Panc1 (cell line): ENCODE measurements at regions not wholly inside any gene's neighbourhood (a gene's known extent, or its start where the extent isn't known, plus 50 kb on each side); places are given as distances from the start of the nearest gene placed in this dataset.

Source experiments
- ATAC-seq: fragments of 200-7000 bp; cut with Tn5 transposase; 2 replicates; pipeline ENCODE4 v1.9.1; 2020; ENCODE audit warnings: mild to moderate bottlenecking, moderate library complexity
- BruUV-seq: library from RNA; stranded (reverse); fragments of 400-500 nt; replicated peaks from 2 replicates; lab custom pipeline; 2021; lab: Mats Ljungman, UMichigan
- CTCF ChIA-PET: fragments of 300-600 bp; sonication (Branson Sonifier 250); formaldehyde crosslinking; loops from one replicate; lab custom pipeline; 2022; ENCODE audit warnings: antibody characterized with exemption; lab: Charles Lee
- POLR2A ChIA-PET: fragments of 300-600 bp; sonication (Branson Sonifier 250); formaldehyde crosslinking; loops from one replicate; lab custom pipeline; 2022; ENCODE audit warnings: antibody characterized with exemption; lab: Charles Lee
- DNase-seq: peaks from one replicate; pipeline ENCODE4 v3.0.0-alpha.2; 2010; ENCODE audit warnings: low read depth, low spot score
- H3K27ac ChIP-seq: 2 replicates; pipeline ENCODE4 v1.5.1; 2011; ENCODE audit warnings: mild to moderate bottlenecking, low read length, inconsistent platforms
- H3K27me3 ChIP-seq: fragments of 200-500 bp; sonication (Bioruptor generic); 2 replicates; pipeline ENCODE4 v1.6.0; 2014; ENCODE audit warnings: low read length, inconsistent platforms; ENCODE audit not compliant: control insufficient read depth, insufficient read depth
- H3K36me3 ChIP-seq: fragments of 200-500 bp; sonication (Bioruptor generic); 2 replicates; pipeline ENCODE4 v1.5.1; 2014; ENCODE audit warnings: inconsistent platforms, mild to moderate bottlenecking, low read length, moderate library complexity; ENCODE audit not compliant: control insufficient read depth, insufficient read depth
- H3K4me1 ChIP-seq: 2 replicates; pipeline ENCODE4 v1.5.1; 2011; ENCODE audit warnings: inconsistent platforms, mild to moderate bottlenecking, low read length, moderate library complexity; ENCODE audit not compliant: control insufficient read depth, insufficient read depth
- H3K4me3 ChIP-seq, 2 experiments: 2 replicates each; pipeline ENCODE4 v1.5.1; 2011 to 2012; ENCODE audit warnings: low read depth in 2 of 2, low read length in 2 of 2, mild to moderate bottlenecking in 2 of 2, inconsistent platforms in 1 of 2, moderate library complexity in 1 of 2
- H3K9me3 ChIP-seq: fragments of 200-500 bp; sonication (Bioruptor generic); 2 replicates; pipeline ENCODE4 v1.5.1; 2014; ENCODE audit warnings: low read depth, mild to moderate bottlenecking, inconsistent platforms, low read length, moderate library complexity; ENCODE audit not compliant: control insufficient read depth, insufficient read depth
- CTCF ChIP-seq: fragments of 450-650 bp; IDR thresholded peaks from 2 replicates; pipeline ENCODE4 v1.5.1; 2017; ENCODE audit warnings: mild to moderate bottlenecking
- POLR2AphosphoS5 ChIP-seq: IDR thresholded peaks from 2 replicates; pipeline ENCODE4 v1.6.1; 2012; ENCODE audit warnings: mild to moderate bottlenecking, low read depth, low read length, moderate library complexity
- SIN3A ChIP-seq: IDR thresholded peaks from 2 replicates; pipeline ENCODE4 v1.6.1; 2012; ENCODE audit warnings: low read depth, mild to moderate bottlenecking, low read length, moderate library complexity, borderline replicate concordance; ENCODE audit not compliant: insufficient read depth
- TCF7L2 ChIP-seq: IDR thresholded peaks from 2 replicates; pipeline ENCODE4 v1.6.1; 2011; ENCODE audit warnings: mild to moderate bottlenecking, low read depth, low read length, inconsistent platforms
- in situ Hi-C: cut with HindIII; loops from 2 replicates; pipeline ENCODE4 v1.10.0; 2016; ENCODE audit warnings: low sequenced_read_pairs, low pct_unique_long_range_greater_than_20kb
- intact Hi-C: fragments of 100-400 bp; cut with micrococcal nuclease; formaldehyde crosslinking; loops from one replicate; pipeline ENCODE4 v1.10.0; 2022; ENCODE audit not compliant: unreplicated experiment
- TF ChIP-seq, protein P1 (sequence below), 2 experiments: IDR thresholded peaks; 2 replicates each; pipeline ENCODE4 v1.6.1; 2011 to 2012; ENCODE audit warnings: low read depth in 2 of 2, control low read depth in 1 of 2, low read length in 1 of 2, mild to moderate bottlenecking in 1 of 2, moderate library complexity in 1 of 2; ENCODE audit not compliant: insufficient read depth in 1 of 2

DNA sequence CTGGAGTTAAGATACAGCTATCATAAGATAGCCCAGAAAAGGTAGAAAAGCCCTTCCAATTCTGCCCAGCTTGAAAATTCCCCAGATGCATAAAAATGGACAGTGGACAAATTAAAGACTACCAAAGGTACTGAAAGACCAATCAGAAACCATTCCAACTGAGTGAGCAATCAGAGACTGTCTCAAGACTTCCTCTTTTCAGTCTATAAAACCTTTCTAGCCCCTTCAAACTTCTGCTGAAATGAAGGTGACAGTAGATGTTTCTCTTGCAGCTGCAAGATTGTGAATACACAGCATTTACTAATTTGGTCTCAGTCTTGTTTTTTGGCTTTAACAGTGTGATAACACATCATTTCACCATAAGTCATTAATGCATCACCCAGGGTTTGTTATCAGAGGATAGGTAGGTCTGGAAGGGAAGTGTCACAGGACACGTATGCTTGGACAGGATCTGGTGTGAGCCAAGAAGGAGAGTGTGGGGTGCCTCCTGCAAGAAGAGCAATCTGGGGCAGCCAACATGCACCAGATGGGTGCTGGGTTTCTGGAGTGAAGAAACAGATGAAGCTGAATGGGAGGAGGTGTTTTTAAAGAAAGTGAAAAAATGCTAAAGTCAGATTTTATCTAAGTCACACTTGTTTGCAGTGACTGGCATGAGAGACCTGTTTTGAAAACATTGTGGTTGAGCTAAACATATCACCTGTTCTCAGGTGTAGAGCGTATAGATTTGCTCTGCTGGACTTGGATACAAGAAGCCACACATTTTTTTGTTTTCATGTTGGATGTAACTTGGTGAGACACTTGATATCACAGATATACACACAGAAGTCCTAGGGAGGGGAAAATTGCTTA is 75.3 kb upstream of the DDX18 start:
- in situ Hi-C loops, result no loop called here
- DNase-seq (no peak), ATAC-seq (no peak)
- ChIA-PET POLR2A (no interaction called here), CTCF (no interaction called here)
- H3K9me3 ChIP-seq, result no peaks in the 10 kb centered on the region
- TF ChIP-seq SIN3A, result no peak
- TF ChIP-seq, protein P1, sequence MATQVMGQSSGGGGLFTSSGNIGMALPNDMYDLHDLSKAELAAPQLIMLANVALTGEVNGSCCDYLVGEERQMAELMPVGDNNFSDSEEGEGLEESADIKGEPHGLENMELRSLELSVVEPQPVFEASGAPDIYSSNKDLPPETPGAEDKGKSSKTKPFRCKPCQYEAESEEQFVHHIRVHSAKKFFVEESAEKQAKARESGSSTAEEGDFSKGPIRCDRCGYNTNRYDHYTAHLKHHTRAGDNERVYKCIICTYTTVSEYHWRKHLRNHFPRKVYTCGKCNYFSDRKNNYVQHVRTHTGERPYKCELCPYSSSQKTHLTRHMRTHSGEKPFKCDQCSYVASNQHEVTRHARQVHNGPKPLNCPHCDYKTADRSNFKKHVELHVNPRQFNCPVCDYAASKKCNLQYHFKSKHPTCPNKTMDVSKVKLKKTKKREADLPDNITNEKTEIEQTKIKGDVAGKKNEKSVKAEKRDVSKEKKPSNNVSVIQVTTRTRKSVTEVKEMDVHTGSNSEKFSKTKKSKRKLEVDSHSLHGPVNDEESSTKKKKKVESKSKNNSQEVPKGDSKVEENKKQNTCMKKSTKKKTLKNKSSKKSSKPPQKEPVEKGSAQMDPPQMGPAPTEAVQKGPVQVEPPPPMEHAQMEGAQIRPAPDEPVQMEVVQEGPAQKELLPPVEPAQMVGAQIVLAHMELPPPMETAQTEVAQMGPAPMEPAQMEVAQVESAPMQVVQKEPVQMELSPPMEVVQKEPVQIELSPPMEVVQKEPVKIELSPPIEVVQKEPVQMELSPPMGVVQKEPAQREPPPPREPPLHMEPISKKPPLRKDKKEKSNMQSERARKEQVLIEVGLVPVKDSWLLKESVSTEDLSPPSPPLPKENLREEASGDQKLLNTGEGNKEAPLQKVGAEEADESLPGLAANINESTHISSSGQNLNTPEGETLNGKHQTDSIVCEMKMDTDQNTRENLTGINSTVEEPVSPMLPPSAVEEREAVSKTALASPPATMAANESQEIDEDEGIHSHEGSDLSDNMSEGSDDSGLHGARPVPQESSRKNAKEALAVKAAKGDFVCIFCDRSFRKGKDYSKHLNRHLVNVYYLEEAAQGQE (IDR thresholded peaks at IDR 0.05; ENCODE audit: insufficient read depth in 1 of 2, low read depth in 2 of 2, low read length in 1 of 2), result no peak
- TF ChIP-seq CTCF, result no peak
- TF ChIP-seq TCF7L2, result no peak
- TF ChIP-seq POLR2AphosphoS5, result no peak
- no peaks in the 10 kb centered on the region for H3K27me3 ChIP-seq
- no peaks in the 10 kb centered on the region for H3K36me3 ChIP-seq
- no peaks in the 10 kb centered on the region for H3K4me1 ChIP-seq
- H3K27ac ChIP-seq, result no peak overlapping the region
- BruUV-seq, result no TSS peak
- H3K4me3 ChIP-seq, result no peak overlapping the region
- intact Hi-C loops, result no loop called here

DNA sequence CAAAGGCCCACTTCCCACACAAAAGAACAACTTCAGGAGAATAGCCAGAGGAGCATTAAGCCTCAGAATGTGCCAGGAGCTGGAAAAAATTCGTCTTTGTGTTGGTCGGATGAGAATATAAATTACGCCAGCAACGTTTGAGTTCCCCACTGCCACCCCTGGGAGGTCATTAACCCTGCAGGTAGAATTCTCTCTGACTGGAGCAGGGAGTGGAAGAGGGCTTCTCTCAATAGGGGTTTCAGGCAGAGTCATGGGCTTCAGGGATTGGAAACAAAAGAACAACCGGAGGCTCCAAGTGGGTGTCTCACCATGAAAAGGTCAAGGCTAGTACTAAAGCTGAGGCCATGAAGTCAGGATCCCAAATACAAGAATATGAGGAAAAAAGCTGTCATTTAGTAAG is 69.0 kb upstream of the DDX18 start:
- DNase-seq, result no peak
- intact Hi-C loops, result no loop called here
- ATAC-seq, result no peak
- CTCF ChIA-PET, result no interaction called here
- H3K27me3 ChIP-seq, result no peaks in the 10 kb centered on the region
- no TSS peak for BruUV-seq
- no peak overlapping the region for H3K27ac ChIP-seq
- no peaks in the 10 kb centered on the region for H3K9me3 ChIP-seq
- POLR2A ChIA-PET, result no interaction called here
- H3K36me3 ChIP-seq, result no peaks in the 10 kb centered on the region
- no peaks in the 10 kb centered on the region for H3K4me1 ChIP-seq
- in situ Hi-C loops, result no loop called here
- TF ChIP-seq TCF7L2 (no peak), POLR2AphosphoS5 (no peak), CTCF (no peak), SIN3A (no peak)
- TF ChIP-seq, protein P1 (IDR thresholded peaks at IDR 0.05; ENCODE audit: insufficient read depth in 1 of 2, low read depth in 2 of 2, low read length in 1 of 2), result no peak
- no peak overlapping the region for H3K4me3 ChIP-seq
